ENCODE measurements at regions not wholly inside any gene's neighbourhood (a gene's known extent, or its start where the extent isn't known, plus 50 kb on each side); places are given as distances from the start of the nearest gene placed in this dataset.

DNA sequence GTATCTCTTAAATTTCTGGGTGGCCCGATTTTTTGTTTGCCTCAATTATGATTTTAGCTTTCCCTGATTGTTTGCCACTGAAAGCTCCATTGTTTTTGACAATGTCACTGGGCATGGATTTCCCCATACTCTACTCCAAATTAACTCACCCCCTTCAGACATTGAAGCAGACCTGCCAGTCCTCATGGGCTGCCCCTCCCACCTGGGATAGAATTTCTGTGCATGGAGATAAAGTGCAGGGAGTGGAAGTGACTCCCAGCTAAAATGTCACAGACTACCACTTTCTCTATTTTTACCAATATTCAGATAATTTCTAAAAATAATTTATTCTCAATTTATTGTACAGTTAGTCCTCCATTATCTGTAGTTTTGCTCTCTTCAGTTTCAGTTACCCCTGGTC, 79.1 kb upstream of the CLPB start:
- H3K27me3 ChIP-seq (ENCODE audit: low read length): no peaks in the 10 kb centered on the region
- no peak for DNase-seq
- H3K79me2 ChIP-seq (ENCODE audit: low read length): no peaks in the 10 kb centered on the region
- H3K4me2 ChIP-seq (ENCODE audit: low read depth, low read length, poor library complexity, severe bottlenecking): no peak overlapping the region
- no peaks in the 10 kb centered on the region for H3K4me1 ChIP-seq (ENCODE audit: low read length)
- H4K20me1 ChIP-seq (ENCODE audit: insufficient read depth, low read depth, low read length): no peaks in the 10 kb centered on the region
- no peaks in the 10 kb centered on the region for H3K9me2 ChIP-seq (replicated peaks; ENCODE audit: insufficient read depth, low read length)
- no peak overlapping the region for H3K27ac ChIP-seq (ENCODE audit: low read length)
- peaks cover 7% of the 10 kb centered on the region; the same call in 1 of the 2 replicates for H3K9me3 ChIP-seq (ENCODE audit: low read length)
- no peak overlapping the region for H2AFZ ChIP-seq (ENCODE audit: low read length)
- H3K9ac ChIP-seq (ENCODE audit: low read length): no peak overlapping the region
- no peaks in the 10 kb centered on the region for H3K36me3 ChIP-seq (ENCODE audit: insufficient read depth, low read length)
- H3K4me3 ChIP-seq (ENCODE audit: low read length): no peak overlapping the region

DNA sequence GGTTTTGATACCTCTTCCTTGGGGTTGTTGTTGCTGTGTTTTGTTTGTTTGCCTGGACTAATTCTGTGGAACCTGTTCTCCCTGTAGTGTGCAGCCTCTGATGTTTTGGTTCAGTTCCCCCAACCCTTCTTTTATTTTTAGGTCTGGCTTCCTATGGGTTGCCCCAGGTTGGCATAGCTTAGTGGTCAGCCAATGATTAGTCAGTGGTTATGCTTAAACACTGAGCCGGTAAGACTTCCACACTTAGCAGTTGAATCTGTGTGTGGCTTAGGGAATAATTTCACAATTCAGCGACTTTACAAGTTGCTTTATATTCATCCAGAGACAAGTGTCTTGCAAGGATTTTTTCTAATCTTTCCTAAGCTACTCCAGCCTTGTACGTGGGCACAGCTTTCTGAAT, 78.6 kb upstream of the CLPB start:
- no peaks in the 10 kb centered on the region for H3K4me1 ChIP-seq (ENCODE audit: low read length)
- peaks cover 7% of the 10 kb centered on the region; the same call in 1 of the 2 replicates for H3K9me3 ChIP-seq (ENCODE audit: low read length)
- no peaks in the 10 kb centered on the region for H3K79me2 ChIP-seq (ENCODE audit: low read length)
- H3K9ac ChIP-seq (ENCODE audit: low read length): no peak overlapping the region
- DNase-seq: no peak
- no peak overlapping the region for H3K27ac ChIP-seq (ENCODE audit: low read length)
- H3K4me2 ChIP-seq (ENCODE audit: low read depth, low read length, poor library complexity, severe bottlenecking): no peak overlapping the region
- no peak overlapping the region for H2AFZ ChIP-seq (ENCODE audit: low read length)
- H3K36me3 ChIP-seq (ENCODE audit: insufficient read depth, low read length): no peaks in the 10 kb centered on the region
- no peak overlapping the region for H3K4me3 ChIP-seq (ENCODE audit: low read length)
- no peaks in the 10 kb centered on the region for H4K20me1 ChIP-seq (ENCODE audit: insufficient read depth, low read depth, low read length)
- H3K9me2 ChIP-seq (replicated peaks; ENCODE audit: insufficient read depth, low read length): no peaks in the 10 kb centered on the region
- H3K27me3 ChIP-seq (ENCODE audit: low read length): no peaks in the 10 kb centered on the region

DNA sequence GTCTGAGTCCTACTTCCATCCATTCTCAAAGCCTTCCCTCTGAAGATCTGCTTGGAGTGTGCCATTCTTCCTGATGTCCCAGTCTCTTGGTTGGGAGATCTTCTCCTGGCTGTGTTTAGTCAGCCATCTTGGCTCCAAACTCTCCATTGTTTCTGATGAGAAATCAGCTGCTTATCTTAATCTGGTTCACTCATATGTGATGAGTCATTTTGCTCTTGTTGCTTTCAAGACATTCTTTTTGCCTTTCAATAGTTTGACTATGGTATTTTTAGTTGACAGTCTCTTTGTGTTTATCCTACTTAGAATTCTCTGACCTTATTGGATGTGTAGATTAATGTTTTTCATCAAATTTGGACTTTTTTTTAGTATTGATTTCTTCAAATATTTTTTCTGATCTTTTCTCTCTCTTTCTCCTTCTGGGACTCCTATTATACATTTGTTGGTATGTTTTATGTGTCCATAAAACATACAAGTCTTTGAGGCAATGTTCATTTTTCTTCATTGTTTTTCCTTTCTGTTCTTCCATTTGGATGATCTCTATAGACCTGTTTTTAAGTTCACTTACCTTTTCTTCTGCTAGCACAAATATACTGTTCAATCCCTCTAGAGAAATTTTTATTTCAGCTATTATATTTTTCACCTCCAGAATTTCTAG, 77.2 kb upstream of the CLPB start:
- Histone ChIP-seq H3K36me3 (ENCODE audit: insufficient read depth, low read length) (no peaks in the 10 kb centered on the region), H3K4me3 (ENCODE audit: low read length) (no peak overlapping the region), H3K79me2 (ENCODE audit: low read length) (no peaks in the 10 kb centered on the region), H3K27me3 (ENCODE audit: low read length) (no peaks in the 10 kb centered on the region), H3K9ac (ENCODE audit: low read length) (no peak overlapping the region), H3K4me2 (ENCODE audit: low read depth, low read length, poor library complexity, severe bottlenecking) (no peak overlapping the region), H3K9me2 (replicated peaks; ENCODE audit: insufficient read depth, low read length) (no peaks in the 10 kb centered on the region), H3K27ac (ENCODE audit: low read length) (no peak overlapping the region), H2AFZ (ENCODE audit: low read length) (no peak overlapping the region), H4K20me1 (ENCODE audit: insufficient read depth, low read depth, low read length) (no peaks in the 10 kb centered on the region), H3K9me3 (ENCODE audit: low read length) (peaks cover 7% of the 10 kb centered on the region; the same call in 1 of the 2 replicates), H3K4me1 (ENCODE audit: low read length) (no peaks in the 10 kb centered on the region)
- DNase-seq: no peak

DNA sequence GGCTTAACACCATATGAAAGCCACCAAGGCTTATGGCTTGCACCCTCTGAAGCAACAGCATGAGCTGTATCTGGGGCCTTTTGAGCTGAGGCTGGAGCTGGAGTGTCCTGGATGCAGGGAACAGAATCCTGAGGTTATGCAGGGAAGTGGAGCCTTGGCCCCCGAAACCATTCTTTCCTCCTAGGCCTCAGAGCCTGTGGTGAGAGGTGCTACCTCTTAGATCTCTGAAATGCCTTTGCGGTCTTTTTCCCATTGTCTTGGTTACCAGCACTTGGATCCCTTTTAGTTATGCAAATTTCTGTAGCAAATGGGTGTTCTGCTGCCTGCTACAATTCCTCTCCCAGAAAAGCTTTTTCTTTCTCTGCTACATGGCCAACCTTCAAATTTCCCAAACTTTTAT, 72.7 kb upstream of the CLPB start:
- no peak for DNase-seq
- Histone ChIP-seq H3K27ac (ENCODE audit: low read length) (no peak overlapping the region), H3K36me3 (ENCODE audit: insufficient read depth, low read length) (no peaks in the 10 kb centered on the region)

DNA sequence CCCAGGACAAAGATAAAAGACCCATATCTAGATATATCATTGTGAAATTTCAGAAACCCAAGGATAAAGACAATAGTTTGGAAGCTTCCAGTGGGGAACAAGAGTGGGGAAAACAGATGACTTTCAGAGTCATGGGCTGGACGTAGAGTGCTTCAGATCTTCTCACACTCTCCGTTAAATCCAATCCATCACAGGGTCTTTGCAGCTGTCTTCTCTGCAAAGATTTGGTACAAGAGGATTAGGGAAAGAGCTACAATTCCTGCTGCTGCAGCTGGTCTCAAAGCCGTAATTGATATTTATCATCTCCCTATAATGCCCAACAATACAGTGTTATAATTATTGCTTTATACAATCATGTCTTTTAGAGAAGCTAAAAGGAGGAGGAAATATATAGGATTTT, 63.4 kb upstream of the CLPB start:
- Histone ChIP-seq H3K9ac (ENCODE audit: low read length) (no peak overlapping the region), H3K4me3 (ENCODE audit: low read length) (no peak overlapping the region), H3K27ac (ENCODE audit: low read length) (no peak overlapping the region), H3K36me3 (ENCODE audit: insufficient read depth, low read length) (no peaks in the 10 kb centered on the region), H3K79me2 (ENCODE audit: low read length) (no peaks in the 10 kb centered on the region), H4K20me1 (ENCODE audit: insufficient read depth, low read depth, low read length) (no peaks in the 10 kb centered on the region), H3K4me2 (ENCODE audit: low read depth, low read length, poor library complexity, severe bottlenecking) (no peak overlapping the region), H3K9me2 (replicated peaks; ENCODE audit: insufficient read depth, low read length) (no peaks in the 10 kb centered on the region), H3K9me3 (ENCODE audit: low read length) (no peaks in the 10 kb centered on the region), H3K4me1 (ENCODE audit: low read length) (no peaks in the 10 kb centered on the region), H2AFZ (ENCODE audit: low read length) (no peak overlapping the region), H3K27me3 (ENCODE audit: low read length) (no peaks in the 10 kb centered on the region)
- DNase-seq: no peak

More for the DNA sequence above, 72.7 kb upstream of the CLPB start:
- Histone ChIP-seq H3K79me2 (ENCODE audit: low read length) (no peaks in the 10 kb centered on the region), H3K9me2 (replicated peaks; ENCODE audit: insufficient read depth, low read length) (no peaks in the 10 kb centered on the region), H4K20me1 (ENCODE audit: insufficient read depth, low read depth, low read length) (no peaks in the 10 kb centered on the region), H3K4me1 (ENCODE audit: low read length) (no peaks in the 10 kb centered on the region), H3K9me3 (ENCODE audit: low read length) (peaks cover 7% of the 10 kb centered on the region; the same call in 1 of the 2 replicates), H3K27me3 (ENCODE audit: low read length) (no peaks in the 10 kb centered on the region), H2AFZ (ENCODE audit: low read length) (no peak overlapping the region), H3K4me2 (ENCODE audit: low read depth, low read length, poor library complexity, severe bottlenecking) (no peak overlapping the region), H3K4me3 (ENCODE audit: low read length) (no peak overlapping the region), H3K9ac (ENCODE audit: low read length) (no peak overlapping the region)

- Histone ChIP-seq H2AFZ (ENCODE audit: low read length) (no peak overlapping the region), H4K20me1 (ENCODE audit: insufficient read depth, low read depth, low read length) (no peaks in the 10 kb centered on the region), H3K9me3 (ENCODE audit: low read length) (no peaks in the 10 kb centered on the region), H3K27ac (ENCODE audit: low read length) (no peak overlapping the region), H3K27me3 (ENCODE audit: low read length) (no peaks in the 10 kb centered on the region), H3K9ac (ENCODE audit: low read length) (no peak overlapping the region), H3K4me3 (ENCODE audit: low read length) (no peak overlapping the region), H3K4me2 (ENCODE audit: low read depth, low read length, poor library complexity, severe bottlenecking) (no peak overlapping the region), H3K36me3 (ENCODE audit: insufficient read depth, low read length) (no peaks in the 10 kb centered on the region), H3K79me2 (ENCODE audit: low read length) (no peaks in the 10 kb centered on the region), H3K9me2 (replicated peaks; ENCODE audit: insufficient read depth, low read length) (no peaks in the 10 kb centered on the region), H3K4me1 (ENCODE audit: low read length) (peaks cover 4% of the 10 kb centered on the region)
- DNase-seq: no peak
These were observed 59.7 kb upstream of the CLPB start for GRCh38 chr11:72494109-72494429.

DNA sequence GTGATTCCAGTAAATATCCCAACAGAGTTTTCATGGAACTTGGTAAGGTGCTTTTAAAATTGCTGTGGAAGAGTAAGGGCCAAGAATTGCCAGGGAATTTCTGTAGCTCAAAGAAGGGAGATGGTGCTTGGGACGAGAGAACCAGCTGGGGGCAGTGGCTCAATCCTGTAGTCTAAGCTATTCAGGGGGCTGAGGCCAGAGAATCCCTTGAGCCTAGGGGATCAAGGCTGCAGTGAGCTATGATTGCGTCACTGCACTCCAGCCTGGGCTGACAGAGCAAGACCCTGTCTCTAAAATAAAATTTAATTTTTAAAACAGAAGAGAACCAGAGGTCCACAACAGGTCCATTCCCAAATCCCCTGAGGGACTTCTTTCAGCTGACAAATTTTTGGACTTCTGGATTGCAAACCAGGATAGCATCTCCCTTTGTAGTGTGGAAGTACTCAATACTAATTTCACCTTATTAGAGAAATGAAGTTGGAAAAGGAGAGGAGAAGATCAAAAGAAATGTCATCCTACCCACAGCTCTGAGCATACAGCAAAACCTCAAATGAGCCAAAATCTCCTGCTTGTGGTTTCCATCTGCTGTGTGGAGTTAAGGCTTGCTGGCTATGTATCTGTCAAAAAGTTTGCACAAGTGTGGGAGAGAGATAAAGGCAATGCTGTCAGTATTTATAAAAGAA, 59.2 kb upstream of the CLPB start:
- H3K36me3 ChIP-seq (ENCODE audit: insufficient read depth, low read length): no peaks in the 10 kb centered on the region
- no peak for DNase-seq
- H3K4me1 ChIP-seq (ENCODE audit: low read length): peaks cover 4% of the 10 kb centered on the region
- H3K9me2 ChIP-seq (replicated peaks; ENCODE audit: insufficient read depth, low read length): no peaks in the 10 kb centered on the region
- no peaks in the 10 kb centered on the region for H3K27me3 ChIP-seq (ENCODE audit: low read length)
- H3K9ac ChIP-seq (ENCODE audit: low read length): no peak overlapping the region
- no peaks in the 10 kb centered on the region for H3K79me2 ChIP-seq (ENCODE audit: low read length)
- no peaks in the 10 kb centered on the region for H4K20me1 ChIP-seq (ENCODE audit: insufficient read depth, low read depth, low read length)
- no peak overlapping the region for H3K4me3 ChIP-seq (ENCODE audit: low read length)
- H2AFZ ChIP-seq (ENCODE audit: low read length): no peak overlapping the region
- no peak overlapping the region for H3K4me2 ChIP-seq (ENCODE audit: low read depth, low read length, poor library complexity, severe bottlenecking)
- no peaks in the 10 kb centered on the region for H3K9me3 ChIP-seq (ENCODE audit: low read length)
- no peak overlapping the region for H3K27ac ChIP-seq (ENCODE audit: low read length)

DNA sequence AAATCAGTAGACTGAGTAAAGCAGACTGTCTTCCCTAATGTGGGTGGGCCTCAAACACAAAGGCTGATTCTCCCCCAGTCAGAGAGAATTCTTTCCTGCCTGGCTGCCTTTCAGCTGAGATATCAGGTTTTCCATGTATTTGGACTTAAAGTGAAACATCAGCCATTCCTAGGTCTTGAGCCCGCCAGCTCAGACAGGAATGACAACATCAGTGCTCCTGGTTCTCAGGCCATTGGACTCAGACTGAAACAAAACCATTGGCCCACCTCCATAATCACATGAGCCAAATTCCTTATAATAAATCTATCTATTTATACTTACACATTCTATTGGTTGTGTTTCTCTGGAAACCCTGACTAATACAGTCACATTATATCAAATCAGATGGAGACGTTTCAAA, 56.7 kb upstream of the CLPB start:
- H3K4me1 ChIP-seq (ENCODE audit: low read length): peaks cover 4% of the 10 kb centered on the region
- no peak overlapping the region for H3K4me2 ChIP-seq (ENCODE audit: low read depth, low read length, poor library complexity, severe bottlenecking)
- no peak overlapping the region for H3K4me3 ChIP-seq (ENCODE audit: low read length)
- no peaks in the 10 kb centered on the region for H4K20me1 ChIP-seq (ENCODE audit: insufficient read depth, low read depth, low read length)
- no peak overlapping the region for H3K9ac ChIP-seq (ENCODE audit: low read length)
- H3K36me3 ChIP-seq (ENCODE audit: insufficient read depth, low read length): no peaks in the 10 kb centered on the region
- H3K27ac ChIP-seq (ENCODE audit: low read length): no peak overlapping the region
- DNase-seq: no peak
- no peaks in the 10 kb centered on the region for H3K9me3 ChIP-seq (ENCODE audit: low read length)
- no peak overlapping the region for H2AFZ ChIP-seq (ENCODE audit: low read length)
- H3K79me2 ChIP-seq (ENCODE audit: low read length): no peaks in the 10 kb centered on the region
- H3K9me2 ChIP-seq (replicated peaks; ENCODE audit: insufficient read depth, low read length): no peaks in the 10 kb centered on the region
- no peaks in the 10 kb centered on the region for H3K27me3 ChIP-seq (ENCODE audit: low read length)
